ENCODE measurements at regions not wholly inside any gene's neighbourhood (a gene's known extent, or its start where the extent isn't known, plus 50 kb on each side); places are given as distances from the start of the nearest gene placed in this dataset.

- peak overlapping the region; percentile 67 for H3K4me3 ChIP-seq (ENCODE audit: low read length)
- Mint-ChIP-seq H3K27me3 (ENCODE audit: insufficient read depth) (peaks cover 56% of the 10 kb centered on the region), H3K27ac (peak overlapping the region; percentile 61), H3K9me3 (no peaks in the 10 kb centered on the region), H3K4me1 (peaks cover 27% of the 10 kb centered on the region), H3K4me3 (peak overlapping the region; percentile 70), H3K36me3 (ENCODE audit: low read depth) (no peaks in the 10 kb centered on the region)
- H3K27me3 ChIP-seq (ENCODE audit: control insufficient read depth, insufficient read depth, low read length, poor library complexity, severe bottlenecking) = peaks cover 33% of the 10 kb centered on the region
- H3K4me1 ChIP-seq (ENCODE audit: control insufficient read depth, insufficient read depth, low read length) = no peaks in the 10 kb centered on the region
- 42 to 60% methylated on average over 18 to 32 of the region's 32 CpGs for WGBS, 2 experiments (ENCODE audit: insufficient coverage in 1 of 2, insufficient read length in 1 of 2)
- H3K9me3 ChIP-seq (ENCODE audit: control insufficient read depth, low read length) = no peaks in the 10 kb centered on the region
- H3K27ac ChIP-seq (ENCODE audit: low read depth, low read length) = no peak overlapping the region
- peak; percentile 64 for TF ChIP-seq CTCF (conservative IDR thresholded peaks at IDR 0.05)
- peak overlapping the region; percentile 18 for H3K9ac ChIP-seq (ENCODE audit: extremely low read depth, low read length, poor library complexity, severe bottlenecking)
- peak; percentile 86 for DNase-seq
- no peaks in the 10 kb centered on the region for H3K36me3 ChIP-seq (ENCODE audit: control insufficient read depth, insufficient read depth, low read length)
Measured at GRCh38 chr12:30823156-30823699, 68.5 kb upstream of the CAPRIN2 start.

- Mint-ChIP-seq H3K4me3 (peak overlapping the region; percentile 70), H3K4me1 (peaks cover 31% of the 10 kb centered on the region), H3K27me3 (ENCODE audit: insufficient read depth) (peaks cover 54% of the 10 kb centered on the region), H3K27ac (peak overlapping the region; percentile 61), H3K9me3 (no peaks in the 10 kb centered on the region), H3K36me3 (ENCODE audit: low read depth) (no peaks in the 10 kb centered on the region)
- Histone ChIP-seq H3K4me1 (ENCODE audit: control insufficient read depth, insufficient read depth, low read length) (no peaks in the 10 kb centered on the region), H3K36me3 (ENCODE audit: control insufficient read depth, insufficient read depth, low read length) (no peaks in the 10 kb centered on the region), H3K9ac (ENCODE audit: extremely low read depth, low read length, poor library complexity, severe bottlenecking) (peak overlapping the region; percentile 18), H3K4me3 (ENCODE audit: low read length) (peak overlapping the region; percentile 67), H3K9me3 (ENCODE audit: control insufficient read depth, low read length) (no peaks in the 10 kb centered on the region), H3K27me3 (ENCODE audit: control insufficient read depth, insufficient read depth, low read length, poor library complexity, severe bottlenecking) (peaks cover 33% of the 10 kb centered on the region), H3K27ac (ENCODE audit: low read depth, low read length) (no peak overlapping the region)
- 17 to 23% methylated on average over 19 to 50 of the region's 50 CpGs for WGBS, 2 experiments (ENCODE audit: insufficient coverage in 1 of 2, insufficient read length in 1 of 2)
- peak; percentile 43 for TF ChIP-seq CTCF (conservative IDR thresholded peaks at IDR 0.05)
- peak; percentile 91 for DNase-seq
Measured at GRCh38 chr12:30822385-30823155, 67.8 kb upstream of the CAPRIN2 start.

GRCh38 chr12:30820406-30820946, 65.7 kb upstream of the CAPRIN2 start:
- no peak overlapping the region for H3K4me3 ChIP-seq (ENCODE audit: low read length)
- H3K9me3 ChIP-seq (ENCODE audit: control insufficient read depth, low read length) = no peaks in the 10 kb centered on the region
- H3K9ac ChIP-seq (ENCODE audit: extremely low read depth, low read length, poor library complexity, severe bottlenecking) = no peak overlapping the region
- no peaks in the 10 kb centered on the region for H3K4me1 ChIP-seq (ENCODE audit: control insufficient read depth, insufficient read depth, low read length)
- H3K27me3 Mint-ChIP-seq (ENCODE audit: insufficient read depth) = peaks cover 41% of the 10 kb centered on the region
- H3K4me1 Mint-ChIP-seq = peaks cover 35% of the 10 kb centered on the region
- H3K36me3 Mint-ChIP-seq (ENCODE audit: low read depth) = no peaks in the 10 kb centered on the region
- H3K4me3 Mint-ChIP-seq = peak overlapping the region; percentile 28
- no peak for TF ChIP-seq CTCF (conservative IDR thresholded peaks at IDR 0.05)
- H3K27ac ChIP-seq (ENCODE audit: low read depth, low read length) = no peak overlapping the region
- H3K36me3 ChIP-seq (ENCODE audit: control insufficient read depth, insufficient read depth, low read length) = no peaks in the 10 kb centered on the region
- H3K27me3 ChIP-seq (ENCODE audit: control insufficient read depth, insufficient read depth, low read length, poor library complexity, severe bottlenecking) = peaks cover 33% of the 10 kb centered on the region
- peak; percentile 43 for DNase-seq
- H3K27ac Mint-ChIP-seq = no peak overlapping the region
- WGBS, 2 experiments (ENCODE audit: insufficient coverage in 1 of 2, insufficient read length in 1 of 2) = 60% methylated on average over 2 of the region's 2 CpGs; no CpG with 5 or more reads in 1 of the 2 experiments
- H3K9me3 Mint-ChIP-seq = no peaks in the 10 kb centered on the region
